HEK293 (cell line): ENCODE measurements at regions not wholly inside any gene's neighbourhood (a gene's known extent, or its start where the extent isn't known, plus 50 kb on each side); places are given as distances from the start of the nearest gene placed in this dataset.
A peak's percentile ranks its signal among the peaks of the same experiment; 100 is the strongest.

Experiments used
- CTCF ChIA-PET: fragments of 350-600 bp; formaldehyde crosslinking; extraction: SDS; loops from one replicate; lab custom pipeline; 2021; ENCODE audit warnings: antibody characterized with exemption; lab: Yijun Ruan, JAX
- POLR2A ChIA-PET: fragments of 300-600 bp; formaldehyde crosslinking; extraction: SDS; loops from one replicate; lab custom pipeline; 2020; ENCODE audit warnings: antibody characterized with exemption, inconsistent platforms; lab: Yijun Ruan, JAX
- H3K27ac ChIP-seq: fragments of 200-500 bp; sonication (Bioruptor generic); 2 replicates; pipeline ENCODE4 v1.5.1; 2014; ENCODE audit warnings: low read depth, low read length, control low read depth, inconsistent platforms; ENCODE audit errors: extremely low read depth
- H3K36me3 ChIP-seq, 2 experiments: fragments of 200-500 bp in 1 of 2; sonication (Bioruptor generic) in 1 of 2; 1 replicate in 1 of 2; 2 replicates in 1 of 2; pipeline ENCODE4 v1.5.1; 2014 to 2017; ENCODE audit warnings: inconsistent platforms in 2 of 2, low read length in 2 of 2; ENCODE audit not compliant: control insufficient read depth in 2 of 2, insufficient read depth in 1 of 2
- H3K4me1 ChIP-seq: fragments of 200-500 bp; sonication (Bioruptor generic); 2 replicates; pipeline ENCODE4 v1.5.1; 2014; ENCODE audit warnings: mild to moderate bottlenecking, low read length, inconsistent platforms; ENCODE audit not compliant: control insufficient read depth, insufficient read depth
- H3K4me3 ChIP-seq: 2 replicates; pipeline ENCODE4 v1.5.1; 2011; ENCODE audit warnings: low read depth, mild to moderate bottlenecking, control low read depth, low read length, moderate library complexity
- H3K9me3 ChIP-seq: fragments of 200-500 bp; sonication (Bioruptor generic); 2 replicates; pipeline ENCODE4 v1.5.1; 2014; ENCODE audit warnings: low read depth, low read length, inconsistent platforms; ENCODE audit not compliant: control insufficient read depth, insufficient read depth
- HOXA7 ChIP-seq: sonication (generic); formaldehyde crosslinking; IDR thresholded peaks from 2 replicates; pipeline ENCODE4 v1.8.1; 2022; ENCODE audit warnings: missing genetic modification reagents, borderline replicate concordance
- HOXD13 ChIP-seq: sonication (generic); formaldehyde crosslinking; IDR thresholded peaks from 2 replicates; pipeline ENCODE4 v1.8.0; 2022; ENCODE audit warnings: missing genetic modification reagents, borderline replicate concordance
- PRDM1 ChIP-seq: fragments of 450-650 bp; formaldehyde crosslinking; IDR thresholded peaks from 2 replicates; pipeline ENCODE4; 2016; ENCODE audit warnings: missing biosample characterization, missing genetic modification characterization
- SALL2 ChIP-seq: fragments of 450-650 bp; formaldehyde crosslinking; IDR thresholded peaks from 2 replicates; pipeline ENCODE4 v1.5.0; 2017; ENCODE audit warnings: missing biosample characterization, mild to moderate bottlenecking, missing genetic modification characterization, borderline replicate concordance
- ZBTB17 ChIP-seq: fragments of 450-650 bp; formaldehyde crosslinking; IDR thresholded peaks from 2 replicates; pipeline ENCODE4 v1.5.1; 2016; ENCODE audit warnings: missing biosample characterization, missing genetic modification characterization
- ZBTB21 ChIP-seq: fragments of 450-650 bp; formaldehyde crosslinking; IDR thresholded peaks from 2 replicates; pipeline ENCODE4 v1.5.1; 2017; ENCODE audit warnings: missing biosample characterization, missing genetic modification characterization
- ZEB2 ChIP-seq: fragments of 450-650 bp; formaldehyde crosslinking; IDR thresholded peaks from 2 replicates; pipeline ENCODE4 v1.5.1; 2016; ENCODE audit warnings: missing biosample characterization, missing genetic modification characterization
- ZIC2 ChIP-seq: fragments of 450-650 bp; formaldehyde crosslinking; IDR thresholded peaks from 2 replicates; pipeline ENCODE4 v1.5.1; 2016; ENCODE audit warnings: missing biosample characterization, missing genetic modification characterization
- ZNF140 ChIP-seq: fragments of 450-650 bp; formaldehyde crosslinking; IDR thresholded peaks from 2 replicates; pipeline ENCODE4 v1.5.1; 2016; ENCODE audit warnings: missing biosample characterization, missing genetic modification characterization
- ZNF184 ChIP-seq: fragments of 450-650 bp; IDR thresholded peaks from 2 replicates; pipeline ENCODE4 v1.5.1; 2018; ENCODE audit warnings: missing biosample characterization, mild to moderate bottlenecking, missing genetic modification characterization
- ZNF292 ChIP-seq: fragments of 450-650 bp; formaldehyde crosslinking; IDR thresholded peaks from 2 replicates; pipeline ENCODE4 v1.5.1; 2016; ENCODE audit warnings: low read depth, missing biosample characterization, missing genetic modification characterization, borderline replicate concordance
- ZNF335 ChIP-seq: fragments of 450-650 bp; formaldehyde crosslinking; conservative IDR thresholded peaks from 2 replicates; pipeline ENCODE4 v1.5.1; 2016; ENCODE audit warnings: missing biosample characterization, missing genetic modification characterization
- ZNF341 ChIP-seq: fragments of 450-650 bp; formaldehyde crosslinking; IDR thresholded peaks from 2 replicates; pipeline ENCODE4; 2016; ENCODE audit warnings: low read depth, missing biosample characterization, missing genetic modification characterization
- ZNF530 ChIP-seq: fragments of 450-650 bp; formaldehyde crosslinking; IDR thresholded peaks from 2 replicates; pipeline ENCODE4 v1.5.1; 2016; ENCODE audit warnings: low read depth, missing biosample characterization, missing genetic modification characterization
- ZNF777 ChIP-seq: fragments of 450-650 bp; formaldehyde crosslinking; IDR thresholded peaks from 2 replicates; pipeline ENCODE4 v1.5.1; 2017; ENCODE audit warnings: missing biosample characterization, missing genetic modification characterization, borderline replicate concordance
- ZNF792 ChIP-seq: fragments of 450-650 bp; formaldehyde crosslinking; IDR thresholded peaks from 2 replicates; pipeline ENCODE4 v1.5.1; 2016; ENCODE audit warnings: missing biosample characterization, missing genetic modification characterization
- ZXDB ChIP-seq: fragments of 450-650 bp; formaldehyde crosslinking; IDR thresholded peaks from 2 replicates; pipeline ENCODE4 v1.5.1; 2016; ENCODE audit warnings: missing biosample characterization, missing genetic modification characterization
- TF ChIP-seq, protein P1 (sequence below): fragments of 450-650 bp; formaldehyde crosslinking; conservative IDR thresholded peaks from 2 replicates; pipeline ENCODE4 v1.5.1; 2016; ENCODE audit warnings: low read depth, missing biosample characterization, missing genetic modification characterization
- TF ChIP-seq, protein P2 (sequence below): fragments of 450-650 bp; formaldehyde crosslinking; conservative IDR thresholded peaks from 2 replicates; pipeline ENCODE4 v1.5.1; 2016; ENCODE audit warnings: low read depth, missing biosample characterization, missing genetic modification characterization
- TF ChIP-seq, protein P3 (sequence below): fragments of 450-650 bp; formaldehyde crosslinking; IDR thresholded peaks from 2 replicates; pipeline ENCODE4 v1.5.1; 2016; ENCODE audit warnings: missing biosample characterization, missing genetic modification characterization

DNA sequence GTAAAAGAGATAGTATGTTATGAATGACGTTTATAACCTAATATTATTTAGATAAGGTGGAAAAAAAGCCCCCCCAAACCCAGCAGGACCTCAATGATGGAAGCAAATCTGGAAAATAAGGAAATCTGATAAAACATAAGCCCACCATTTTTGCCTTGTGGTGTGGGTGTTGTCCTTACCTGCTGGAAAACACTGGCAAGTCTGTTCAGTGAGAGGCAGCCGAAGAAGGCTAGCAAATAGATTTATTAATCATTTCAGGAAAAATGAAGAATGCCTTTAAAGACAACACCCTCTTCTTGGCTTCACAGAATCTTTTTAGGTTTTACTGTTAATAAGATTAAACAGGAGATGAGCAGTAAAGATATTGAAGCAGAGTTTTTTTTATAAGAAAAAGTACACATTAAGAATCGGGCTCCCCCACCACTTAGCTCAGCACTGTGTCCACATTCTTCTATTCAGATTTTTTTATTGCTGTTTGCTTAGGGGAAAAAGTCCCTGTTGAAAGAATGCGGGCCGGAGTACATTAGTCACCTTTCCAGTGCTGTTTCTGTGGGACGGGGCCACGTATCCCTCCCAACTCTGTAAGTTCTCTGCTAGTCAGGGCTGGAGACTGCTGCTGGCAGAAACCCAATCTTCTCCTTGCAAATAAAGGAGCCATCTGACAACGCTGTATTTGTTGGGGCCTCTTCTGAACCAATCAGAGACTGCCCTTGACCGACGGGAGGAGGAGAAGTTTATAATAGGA, 104.1 kb downstream of the EVX1 start (continued):
- TF ChIP-seq ZNF777 (tag by site-specific recombination): no peak

DNA sequence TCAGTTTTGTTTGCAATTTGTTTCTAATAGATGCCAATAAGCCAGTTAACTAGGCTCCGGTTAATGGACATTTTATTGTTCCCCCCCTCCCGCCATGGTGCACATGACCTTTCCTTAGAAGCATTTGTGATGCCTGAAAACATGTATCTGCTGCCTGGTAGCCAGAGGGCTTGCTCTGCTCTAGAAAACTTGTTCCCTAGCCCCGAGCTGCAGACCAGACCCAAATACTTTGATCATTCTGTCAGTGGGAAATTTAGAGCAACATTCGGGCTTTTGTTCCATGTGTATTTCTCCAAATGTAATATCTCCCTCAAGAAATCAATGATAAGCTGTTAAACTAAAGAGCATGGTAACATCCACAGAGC, 104.7 kb downstream of the EVX1 start:
- Histone ChIP-seq H3K36me3 (no peaks in the 10 kb centered on the region), H3K4me3 (peak overlapping the region; percentile 12; the same call in 1 of the 2 replicates), H3K4me1 (peaks cover 24% of the 10 kb centered on the region), H3K27ac (peak overlapping the region; percentile 64; the same call in 1 of the 2 replicates), H3K9me3 (no peaks in the 10 kb centered on the region)
- TF ChIP-seq ZNF335 (tag by site-specific recombination) (peak; percentile 40; the same call in 1 of the 2 replicates), ZBTB17 (tag by site-specific recombination) (0 out of 2 replicates have a peak, but pooled peaks have one; percentile 38), ZNF341 (tag by site-specific recombination) (no peak), PRDM1 (tag by site-specific recombination) (no peak), ZNF184 (no peak), ZIC2 (tag by site-specific recombination) (no peak), ZNF292 (no peak)
- TF ChIP-seq, protein P1, sequence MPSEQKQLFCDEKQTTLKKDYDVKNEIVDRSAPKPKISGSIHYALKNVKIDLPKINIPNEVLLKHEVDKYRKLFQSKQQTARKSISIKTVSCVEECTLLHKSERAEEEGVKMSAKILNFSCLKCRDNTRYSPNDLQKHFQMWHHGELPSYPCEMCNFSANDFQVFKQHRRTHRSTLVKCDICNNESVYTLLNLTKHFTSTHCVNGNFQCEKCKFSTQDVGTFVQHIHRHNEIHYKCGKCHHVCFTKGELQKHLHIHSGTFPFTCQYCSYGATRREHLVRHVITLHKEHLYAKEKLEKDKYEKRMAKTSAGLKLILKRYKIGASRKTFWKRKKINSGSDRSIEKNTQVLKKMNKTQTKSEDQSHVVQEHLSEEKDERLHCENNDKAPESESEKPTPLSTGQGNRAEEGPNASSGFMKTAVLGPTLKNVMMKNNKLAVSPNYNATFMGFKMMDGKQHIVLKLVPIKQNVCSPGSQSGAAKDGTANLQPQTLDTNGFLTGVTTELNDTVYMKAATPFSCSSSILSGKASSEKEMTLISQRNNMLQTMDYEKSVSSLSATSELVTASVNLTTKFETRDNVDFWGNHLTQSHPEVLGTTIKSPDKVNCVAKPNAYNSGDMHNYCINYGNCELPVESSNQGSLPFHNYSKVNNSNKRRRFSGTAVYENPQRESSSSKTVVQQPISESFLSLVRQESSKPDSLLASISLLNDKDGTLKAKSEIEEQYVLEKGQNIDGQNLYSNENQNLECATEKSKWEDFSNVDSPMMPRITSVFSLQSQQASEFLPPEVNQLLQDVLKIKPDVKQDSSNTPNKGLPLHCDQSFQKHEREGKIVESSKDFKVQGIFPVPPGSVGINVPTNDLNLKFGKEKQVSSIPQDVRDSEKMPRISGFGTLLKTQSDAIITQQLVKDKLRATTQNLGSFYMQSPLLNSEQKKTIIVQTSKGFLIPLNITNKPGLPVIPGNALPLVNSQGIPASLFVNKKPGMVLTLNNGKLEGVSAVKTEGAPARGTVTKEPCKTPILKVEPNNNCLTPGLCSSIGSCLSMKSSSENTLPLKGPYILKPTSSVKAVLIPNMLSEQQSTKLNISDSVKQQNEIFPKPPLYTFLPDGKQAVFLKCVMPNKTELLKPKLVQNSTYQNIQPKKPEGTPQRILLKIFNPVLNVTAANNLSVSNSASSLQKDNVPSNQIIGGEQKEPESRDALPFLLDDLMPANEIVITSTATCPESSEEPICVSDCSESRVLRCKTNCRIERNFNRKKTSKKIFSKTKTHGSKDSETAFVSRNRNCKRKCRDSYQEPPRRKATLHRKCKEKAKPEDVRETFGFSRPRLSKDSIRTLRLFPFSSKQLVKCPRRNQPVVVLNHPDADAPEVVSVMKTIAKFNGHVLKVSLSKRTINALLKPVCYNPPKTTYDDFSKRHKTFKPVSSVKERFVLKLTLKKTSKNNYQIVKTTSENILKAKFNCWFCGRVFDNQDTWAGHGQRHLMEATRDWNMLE (tag by site-specific recombination): no peak
- CTCF ChIA-PET: interaction anchor here (0.7 to 1.2 kb wide), 2 partner anchors 17 to 572 kb away, joined by 4 to 5 read pairs; no protein-coding TSS in a partner anchor
- POLR2A ChIA-PET: no interaction called here

DNA sequence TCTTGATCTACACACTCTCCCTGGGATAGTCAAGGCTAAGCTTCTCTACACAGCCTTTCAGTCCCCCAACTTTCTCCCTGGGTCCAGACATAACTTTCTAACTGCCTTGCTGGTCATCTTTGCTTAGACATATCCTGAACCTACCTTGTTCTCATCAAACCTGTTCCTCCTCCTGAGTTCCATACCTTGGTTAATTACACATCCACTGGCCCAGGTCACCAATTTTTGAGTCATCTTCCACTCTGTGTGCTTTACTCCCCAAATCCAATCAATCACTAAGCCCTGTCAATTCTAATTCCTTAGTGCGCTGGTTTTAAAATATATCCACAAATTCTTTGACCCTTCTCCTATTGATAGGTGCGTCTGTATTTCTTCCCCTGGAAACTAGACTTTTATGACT, 107.0 kb downstream of the EVX1 start:
- no peak for TF ChIP-seq HOXD13 (CRISPR knock-in tag)
- ChIA-PET POLR2A (no interaction called here), CTCF (no interaction called here)
- Histone ChIP-seq H3K4me1 (peaks cover 24% of the 10 kb centered on the region), H3K27ac (no peak overlapping the region), H3K36me3 (no peaks in the 10 kb centered on the region), H3K9me3 (no peaks in the 10 kb centered on the region), H3K4me3 (no peak overlapping the region)

DNA sequence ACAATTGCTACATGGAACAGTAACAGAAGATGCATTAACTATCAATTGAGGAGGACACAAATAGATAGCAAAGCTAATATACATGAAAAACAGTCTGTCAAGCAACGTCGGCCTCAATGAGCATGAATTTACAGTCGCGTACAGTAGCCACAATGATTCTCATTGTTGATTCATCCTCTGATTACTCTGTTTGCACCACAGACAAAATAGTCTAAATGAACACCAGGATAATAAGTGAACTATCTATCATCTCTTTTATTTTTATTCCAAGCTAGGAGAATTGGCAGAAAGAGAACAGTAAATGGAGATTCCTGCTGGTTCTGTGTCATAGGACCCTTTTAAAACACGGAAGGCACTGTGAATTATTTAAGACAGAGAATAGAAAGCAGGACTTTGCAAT, 108.5 kb downstream of the EVX1 start:
- CTCF ChIA-PET: no interaction called here
- Histone ChIP-seq H3K9me3 (no peaks in the 10 kb centered on the region), H3K36me3 (no peaks in the 10 kb centered on the region), H3K4me3 (no peak overlapping the region), H3K27ac (no peak overlapping the region), H3K4me1 (peaks cover 12% of the 10 kb centered on the region)
- POLR2A ChIA-PET: no interaction called here
- no peak for TF ChIP-seq HOXA7 (CRISPR knock-in tag)
- TF ChIP-seq ZEB2 (tag by site-specific recombination): no peak
- TF ChIP-seq, protein P2, sequence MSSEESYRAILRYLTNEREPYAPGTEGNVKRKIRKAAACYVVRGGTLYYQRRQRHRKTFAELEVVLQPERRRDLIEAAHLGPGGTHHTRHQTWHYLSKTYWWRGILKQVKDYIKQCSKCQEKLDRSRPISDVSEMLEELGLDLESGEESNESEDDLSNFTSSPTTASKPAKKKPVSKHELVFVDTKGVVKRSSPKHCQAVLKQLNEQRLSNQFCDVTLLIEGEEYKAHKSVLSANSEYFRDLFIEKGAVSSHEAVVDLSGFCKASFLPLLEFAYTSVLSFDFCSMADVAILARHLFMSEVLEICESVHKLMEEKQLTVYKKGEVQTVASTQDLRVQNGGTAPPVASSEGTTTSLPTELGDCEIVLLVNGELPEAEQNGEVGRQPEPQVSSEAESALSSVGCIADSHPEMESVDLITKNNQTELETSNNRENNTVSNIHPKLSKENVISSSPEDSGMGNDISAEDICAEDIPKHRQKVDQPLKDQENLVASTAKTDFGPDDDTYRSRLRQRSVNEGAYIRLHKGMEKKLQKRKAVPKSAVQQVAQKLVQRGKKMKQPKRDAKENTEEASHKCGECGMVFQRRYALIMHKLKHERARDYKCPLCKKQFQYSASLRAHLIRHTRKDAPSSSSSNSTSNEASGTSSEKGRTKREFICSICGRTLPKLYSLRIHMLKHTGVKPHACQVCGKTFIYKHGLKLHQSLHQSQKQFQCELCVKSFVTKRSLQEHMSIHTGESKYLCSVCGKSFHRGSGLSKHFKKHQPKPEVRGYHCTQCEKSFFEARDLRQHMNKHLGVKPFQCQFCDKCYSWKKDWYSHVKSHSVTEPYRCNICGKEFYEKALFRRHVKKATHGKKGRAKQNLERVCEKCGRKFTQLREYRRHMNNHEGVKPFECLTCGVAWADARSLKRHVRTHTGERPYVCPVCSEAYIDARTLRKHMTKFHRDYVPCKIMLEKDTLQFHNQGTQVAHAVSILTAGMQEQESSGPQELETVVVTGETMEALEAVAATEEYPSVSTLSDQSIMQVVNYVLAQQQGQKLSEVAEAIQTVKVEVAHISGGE: no peak
- TF ChIP-seq, protein P3, sequence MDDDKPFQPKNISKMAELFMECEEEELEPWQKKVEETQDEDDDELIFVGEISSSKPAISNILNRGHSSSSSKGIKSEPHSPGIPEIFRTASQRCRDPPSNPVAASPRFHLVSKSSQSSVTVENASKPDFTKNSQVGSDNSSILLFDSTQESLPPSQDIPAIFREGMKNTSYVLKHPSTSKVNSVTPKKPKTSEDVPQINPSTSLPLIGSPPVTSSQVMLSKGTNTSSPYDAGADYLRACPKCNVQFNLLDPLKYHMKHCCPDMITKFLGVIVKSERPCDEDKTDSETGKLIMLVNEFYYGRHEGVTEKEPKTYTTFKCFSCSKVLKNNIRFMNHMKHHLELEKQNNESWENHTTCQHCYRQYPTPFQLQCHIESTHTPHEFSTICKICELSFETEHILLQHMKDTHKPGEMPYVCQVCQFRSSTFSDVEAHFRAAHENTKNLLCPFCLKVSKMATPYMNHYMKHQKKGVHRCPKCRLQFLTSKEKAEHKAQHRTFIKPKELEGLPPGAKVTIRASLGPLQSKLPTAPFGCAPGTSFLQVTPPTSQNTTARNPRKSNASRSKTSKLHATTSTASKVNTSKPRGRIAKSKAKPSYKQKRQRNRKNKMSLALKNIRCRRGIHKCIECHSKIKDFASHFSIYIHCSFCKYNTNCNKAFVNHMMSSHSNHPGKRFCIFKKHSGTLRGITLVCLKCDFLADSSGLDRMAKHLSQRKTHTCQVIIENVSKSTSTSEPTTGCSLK (tag by site-specific recombination): no peak
- TF ChIP-seq ZNF530 (tag by site-specific recombination): no peak
- TF ChIP-seq ZBTB21 (tag by site-specific recombination): no peak
- no peak for TF ChIP-seq ZNF140 (tag by site-specific recombination)
- TF ChIP-seq ZXDB (tag by site-specific recombination): no peak
- no peak for TF ChIP-seq SALL2 (tag by site-specific recombination)
- no peak for TF ChIP-seq ZNF792 (tag by site-specific recombination)
